Mucosa of stomach (tissue), 1 donor: ENCODE measurements at regions not wholly inside any gene's neighbourhood (a gene's known extent, or its start where the extent isn't known, plus 50 kb on each side); places are given as distances from the start of the nearest gene placed in this dataset.

ENCODE experiments used
- H3K27me3 ChIP-seq: one replicate; pipeline ENCODE4 v1.7.0; 2013; ENCODE audit warnings: mild to moderate bottlenecking, low read length; ENCODE audit not compliant: control insufficient read depth, insufficient read depth
- H3K36me3 ChIP-seq: one replicate; pipeline ENCODE4 v1.7.0; 2013; ENCODE audit warnings: low read length; ENCODE audit not compliant: control insufficient read depth, insufficient read depth
- H3K4me1 ChIP-seq: one replicate; pipeline ENCODE4 v1.7.0; 2013; ENCODE audit warnings: mild to moderate bottlenecking, low read length; ENCODE audit not compliant: control insufficient read depth, insufficient read depth
- H3K4me3 ChIP-seq: one replicate; pipeline ENCODE4 v1.7.0; 2013; ENCODE audit warnings: low read length
- H3K9ac ChIP-seq: one replicate; pipeline ENCODE4 v1.7.0; 2013; ENCODE audit warnings: mild to moderate bottlenecking, low read length, moderate library complexity
- H3K9me3 ChIP-seq: one replicate; pipeline ENCODE4 v1.7.0; 2013; ENCODE audit warnings: mild to moderate bottlenecking, low read length, moderate library complexity; ENCODE audit not compliant: control insufficient read depth
- donor health status: Pancreatic carcinoma.

GRCh38 chr3:79928687-79929408 is 161.1 kb upstream of the ROBO1 start:
- Histone ChIP-seq H3K4me1 (no peaks in the 10 kb centered on the region), H3K9ac (no peak overlapping the region), H3K36me3 (no peaks in the 10 kb centered on the region), H3K4me3 (no peak overlapping the region), H3K27me3 (no peaks in the 10 kb centered on the region), H3K9me3 (no peaks in the 10 kb centered on the region)

- H3K9me3 ChIP-seq = no peaks in the 10 kb centered on the region
- H3K36me3 ChIP-seq = no peaks in the 10 kb centered on the region
- no peaks in the 10 kb centered on the region for H3K4me1 ChIP-seq
- H3K4me3 ChIP-seq = no peak overlapping the region
- H3K9ac ChIP-seq = no peak overlapping the region
- no peaks in the 10 kb centered on the region for H3K27me3 ChIP-seq
Measured at GRCh38 chr3:79926522-79926921, 158.7 kb upstream of the ROBO1 start.

DNA sequence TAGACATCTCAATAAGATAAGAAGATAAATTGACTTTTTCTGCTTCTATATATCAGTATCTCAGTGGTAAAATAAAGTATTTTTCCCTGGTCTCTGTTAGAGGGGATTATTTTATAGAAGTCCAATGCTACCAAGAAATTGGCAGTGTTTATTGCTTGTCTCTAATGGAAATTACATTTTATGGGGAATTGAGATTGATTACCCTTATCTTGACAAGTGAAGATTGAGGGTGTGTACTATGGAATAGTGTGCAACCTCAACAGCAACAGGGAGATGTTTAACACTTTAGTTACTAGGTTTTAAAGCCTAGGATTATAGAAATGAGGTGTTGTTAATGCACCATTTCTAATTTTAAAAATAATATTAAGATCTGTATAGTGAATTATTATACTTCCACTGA is 154.8 kb upstream of the ROBO1 start:
- H3K27me3 ChIP-seq = no peaks in the 10 kb centered on the region
- no peak overlapping the region for H3K4me3 ChIP-seq
- H3K9ac ChIP-seq = no peak overlapping the region
- H3K9me3 ChIP-seq = no peaks in the 10 kb centered on the region
- H3K4me1 ChIP-seq = no peaks in the 10 kb centered on the region
- no peaks in the 10 kb centered on the region for H3K36me3 ChIP-seq

GRCh38 chr3:79917561-79917960 is 149.8 kb upstream of the ROBO1 start:
- Histone ChIP-seq H3K4me3 (no peak overlapping the region), H3K9me3 (no peaks in the 10 kb centered on the region), H3K36me3 (no peaks in the 10 kb centered on the region), H3K9ac (no peak overlapping the region), H3K4me1 (no peaks in the 10 kb centered on the region), H3K27me3 (no peaks in the 10 kb centered on the region)

- Histone ChIP-seq H3K4me1 (no peaks in the 10 kb centered on the region), H3K4me3 (no peak overlapping the region), H3K9ac (no peak overlapping the region), H3K36me3 (no peaks in the 10 kb centered on the region), H3K9me3 (no peaks in the 10 kb centered on the region), H3K27me3 (no peaks in the 10 kb centered on the region)
Measured at GRCh38 chr3:79910337-79910736, 142.5 kb upstream of the ROBO1 start.

DNA sequence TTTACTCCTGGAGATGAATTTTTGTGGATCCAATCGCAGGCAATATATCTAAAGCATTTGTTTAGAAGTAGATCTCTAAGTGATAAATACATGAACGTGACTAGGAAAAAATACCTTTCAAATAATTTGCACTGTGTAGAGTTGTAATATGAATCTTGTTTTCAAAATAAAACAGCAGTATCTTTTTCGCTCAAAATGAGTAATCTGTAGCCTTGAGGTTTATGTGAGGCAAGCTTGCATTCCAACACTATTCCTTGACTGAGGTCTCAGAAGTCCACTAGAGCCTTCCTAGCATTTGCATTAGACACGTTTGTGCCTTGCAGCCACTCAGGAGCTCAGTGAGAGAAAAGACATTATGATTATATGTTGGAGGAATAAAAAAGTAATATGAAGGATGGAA is 138.3 kb upstream of the ROBO1 start:
- no peaks in the 10 kb centered on the region for H3K27me3 ChIP-seq
- no peaks in the 10 kb centered on the region for H3K4me1 ChIP-seq
- no peaks in the 10 kb centered on the region for H3K9me3 ChIP-seq
- H3K9ac ChIP-seq = no peak overlapping the region
- H3K36me3 ChIP-seq = no peaks in the 10 kb centered on the region
- no peak overlapping the region for H3K4me3 ChIP-seq

DNA sequence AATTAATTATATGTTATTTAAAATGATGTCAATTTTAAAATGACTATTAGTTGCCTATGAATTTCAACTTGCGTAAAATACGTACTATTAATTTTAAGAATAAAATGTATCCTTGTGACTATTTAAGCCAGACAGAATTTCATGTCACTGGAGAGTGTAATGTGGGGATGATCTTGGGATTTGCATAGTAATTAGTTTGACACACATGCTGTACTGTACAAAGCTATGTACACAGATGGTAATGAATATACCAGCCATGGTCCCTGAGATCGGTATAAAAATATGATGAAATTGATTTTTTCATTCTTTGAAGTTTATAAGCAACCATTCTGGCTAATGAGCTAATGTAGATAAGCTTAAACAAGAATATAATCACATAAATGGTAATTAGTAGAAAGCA is 134.4 kb upstream of the ROBO1 start:
- Histone ChIP-seq H3K27me3 (no peaks in the 10 kb centered on the region), H3K9ac (no peak overlapping the region), H3K9me3 (no peaks in the 10 kb centered on the region), H3K36me3 (no peaks in the 10 kb centered on the region), H3K4me3 (no peak overlapping the region), H3K4me1 (no peaks in the 10 kb centered on the region)

GRCh38 chr3:79898907-79899306 is 131.1 kb upstream of the ROBO1 start:
- no peaks in the 10 kb centered on the region for H3K36me3 ChIP-seq
- no peaks in the 10 kb centered on the region for H3K4me1 ChIP-seq
- H3K27me3 ChIP-seq = no peaks in the 10 kb centered on the region
- no peaks in the 10 kb centered on the region for H3K9me3 ChIP-seq
- no peak overlapping the region for H3K9ac ChIP-seq
- no peak overlapping the region for H3K4me3 ChIP-seq

DNA sequence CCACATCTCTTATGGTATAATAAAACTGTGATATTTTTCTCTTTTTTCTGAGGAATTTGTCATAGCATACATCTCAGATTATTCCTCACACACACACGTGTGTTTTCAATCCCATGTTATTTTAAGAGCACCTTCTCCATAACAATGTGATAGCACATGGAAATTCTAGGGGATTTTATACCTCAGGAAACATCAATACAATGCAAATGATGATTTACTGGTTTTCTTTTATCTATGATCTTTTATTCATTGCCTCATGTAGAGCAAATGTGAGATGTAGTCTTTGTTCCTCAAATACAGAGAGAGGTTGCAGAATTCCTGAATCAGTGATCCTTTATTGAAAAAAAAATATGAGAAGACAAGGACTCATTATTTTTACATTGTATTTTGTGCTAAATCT is 128.3 kb upstream of the ROBO1 start:
- Histone ChIP-seq H3K27me3 (no peaks in the 10 kb centered on the region), H3K4me1 (no peaks in the 10 kb centered on the region), H3K9me3 (no peaks in the 10 kb centered on the region), H3K4me3 (no peak overlapping the region), H3K36me3 (no peaks in the 10 kb centered on the region), H3K9ac (no peak overlapping the region)

GRCh38 chr3:79887213-79887612 is 119.4 kb upstream of the ROBO1 start:
- H3K27me3 ChIP-seq = no peaks in the 10 kb centered on the region
- H3K4me3 ChIP-seq = no peak overlapping the region
- H3K9ac ChIP-seq = no peak overlapping the region
- no peaks in the 10 kb centered on the region for H3K4me1 ChIP-seq
- H3K9me3 ChIP-seq = no peaks in the 10 kb centered on the region
- no peaks in the 10 kb centered on the region for H3K36me3 ChIP-seq

- Histone ChIP-seq H3K4me3 (no peak overlapping the region), H3K9me3 (no peaks in the 10 kb centered on the region), H3K36me3 (no peaks in the 10 kb centered on the region)
Measured at GRCh38 chr3:79886204-79886603, 118.4 kb upstream of the ROBO1 start.

DNA sequence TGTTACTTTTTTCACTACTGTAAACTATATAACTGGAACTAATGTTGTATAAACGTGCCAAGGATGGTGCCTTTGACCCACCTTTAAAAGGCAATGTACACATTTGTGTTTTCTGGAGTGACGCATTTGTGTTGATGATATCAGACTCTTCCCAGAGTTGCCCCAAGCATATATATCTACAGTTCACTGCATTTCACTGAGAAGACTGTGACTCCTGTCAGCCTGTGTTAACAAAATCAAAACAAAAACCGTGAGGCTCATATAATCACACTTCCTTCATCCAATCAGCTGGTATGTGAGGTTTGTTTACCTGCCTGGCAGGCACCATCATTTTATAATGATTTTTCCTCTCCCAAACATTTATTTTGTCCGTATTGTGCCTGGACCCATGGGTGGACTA is 117.6 kb upstream of the ROBO1 start:
- H3K36me3 ChIP-seq = no peaks in the 10 kb centered on the region
- no peak overlapping the region for H3K4me3 ChIP-seq
- no peaks in the 10 kb centered on the region for H3K4me1 ChIP-seq
- no peaks in the 10 kb centered on the region for H3K27me3 ChIP-seq
- no peaks in the 10 kb centered on the region for H3K9me3 ChIP-seq
- no peak overlapping the region for H3K9ac ChIP-seq

More at GRCh38 chr3:79886204-79886603, 118.4 kb upstream of the ROBO1 start:
- H3K4me1 ChIP-seq = no peaks in the 10 kb centered on the region
- no peak overlapping the region for H3K9ac ChIP-seq
- no peaks in the 10 kb centered on the region for H3K27me3 ChIP-seq

- H3K9ac ChIP-seq = no peak overlapping the region
- H3K4me1 ChIP-seq = no peaks in the 10 kb centered on the region
- no peaks in the 10 kb centered on the region for H3K36me3 ChIP-seq
- no peak overlapping the region for H3K4me3 ChIP-seq
- H3K9me3 ChIP-seq = no peaks in the 10 kb centered on the region
- H3K27me3 ChIP-seq = no peaks in the 10 kb centered on the region
Measured at GRCh38 chr3:79884354-79884753, 116.6 kb upstream of the ROBO1 start.
